Fibroblast of mammary gland (primary cell): ENCODE measurements at regions not wholly inside any gene's neighbourhood (a gene's known extent, or its start where the extent isn't known, plus 50 kb on each side); places are given as distances from the start of the nearest gene placed in this dataset.
A peak's percentile ranks its signal among the peaks of the same experiment; 100 is the strongest.

Source experiments
- DNase-seq: peaks from one replicate; pipeline ENCODE4 v3.0.0-alpha.2; 2010; ENCODE audit warnings: low read depth
- H3K4me3 ChIP-seq: 2 replicates; pipeline ENCODE4 v1.5.1; 2011; ENCODE audit warnings: low read depth, mild to moderate bottlenecking, low read length, moderate library complexity; ENCODE audit not compliant: control insufficient read depth
- TF ChIP-seq, protein P1 (sequence below): conservative IDR thresholded peaks from 2 replicates; pipeline ENCODE4 v1.5.1; 2011; ENCODE audit warnings: low read depth, low read length, inconsistent platforms; ENCODE audit not compliant: control insufficient read depth, insufficient read depth

GRCh38 chr5:6832994-6833393 is 119.8 kb downstream of the TENT4A start:
- TF ChIP-seq, protein P1, sequence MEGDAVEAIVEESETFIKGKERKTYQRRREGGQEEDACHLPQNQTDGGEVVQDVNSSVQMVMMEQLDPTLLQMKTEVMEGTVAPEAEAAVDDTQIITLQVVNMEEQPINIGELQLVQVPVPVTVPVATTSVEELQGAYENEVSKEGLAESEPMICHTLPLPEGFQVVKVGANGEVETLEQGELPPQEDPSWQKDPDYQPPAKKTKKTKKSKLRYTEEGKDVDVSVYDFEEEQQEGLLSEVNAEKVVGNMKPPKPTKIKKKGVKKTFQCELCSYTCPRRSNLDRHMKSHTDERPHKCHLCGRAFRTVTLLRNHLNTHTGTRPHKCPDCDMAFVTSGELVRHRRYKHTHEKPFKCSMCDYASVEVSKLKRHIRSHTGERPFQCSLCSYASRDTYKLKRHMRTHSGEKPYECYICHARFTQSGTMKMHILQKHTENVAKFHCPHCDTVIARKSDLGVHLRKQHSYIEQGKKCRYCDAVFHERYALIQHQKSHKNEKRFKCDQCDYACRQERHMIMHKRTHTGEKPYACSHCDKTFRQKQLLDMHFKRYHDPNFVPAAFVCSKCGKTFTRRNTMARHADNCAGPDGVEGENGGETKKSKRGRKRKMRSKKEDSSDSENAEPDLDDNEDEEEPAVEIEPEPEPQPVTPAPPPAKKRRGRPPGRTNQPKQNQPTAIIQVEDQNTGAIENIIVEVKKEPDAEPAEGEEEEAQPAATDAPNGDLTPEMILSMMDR = no peak
- no peak for DNase-seq

GRCh38 chr5:6833406-6833805 is 120.2 kb downstream of the TENT4A start:
- DNase-seq = no peak
- H3K4me3 ChIP-seq = no peak overlapping the region
- TF ChIP-seq, protein P1 = no peak

More at GRCh38 chr5:6832994-6833393, 119.8 kb downstream of the TENT4A start:
- H3K4me3 ChIP-seq = no peak overlapping the region

GRCh38 chr5:6837095-6837494 is 123.9 kb downstream of the TENT4A start:
- TF ChIP-seq, protein P1 = no peak
- no peak overlapping the region for H3K4me3 ChIP-seq
- DNase-seq = no peak

- H3K4me3 ChIP-seq = no peak overlapping the region
- TF ChIP-seq, protein P1 = peak; percentile 66
- DNase-seq = peak; percentile 5
Measured at GRCh38 chr5:6837519-6838110, 124.4 kb downstream of the TENT4A start.

- no peak for DNase-seq
- no peak overlapping the region for H3K4me3 ChIP-seq
- TF ChIP-seq, protein P1 = no peak
Measured at GRCh38 chr5:6838736-6839135, 125.5 kb downstream of the TENT4A start.

GRCh38 chr5:6840136-6840793 is 127.0 kb downstream of the TENT4A start:
- H3K4me3 ChIP-seq = no peak overlapping the region
- TF ChIP-seq, protein P1 = no peak
- no peak for DNase-seq

DNA sequence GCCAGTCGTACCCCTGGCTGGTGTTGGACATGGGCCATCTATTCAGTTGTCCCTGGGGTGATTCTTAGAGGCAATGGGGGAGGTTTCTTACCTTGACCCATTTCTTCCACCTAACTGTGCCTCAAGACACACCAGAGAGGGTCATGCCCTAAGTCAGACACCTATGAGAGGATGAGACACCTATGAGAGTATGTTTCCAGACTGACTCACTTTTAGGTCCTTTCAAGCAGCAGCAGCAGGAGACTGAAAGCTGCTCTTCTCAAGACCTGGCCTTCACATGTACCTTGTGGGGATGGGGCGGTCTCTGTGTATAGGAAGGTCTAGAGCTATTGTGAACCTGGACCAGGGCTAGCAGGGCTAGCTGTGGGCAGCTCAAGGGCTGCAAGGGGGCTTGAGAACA is 130.1 kb downstream of the TENT4A start:
- no peak overlapping the region for H3K4me3 ChIP-seq
- TF ChIP-seq, protein P1 = no peak
- DNase-seq = no peak
